ENCODE measurements at regions not wholly inside any gene's neighbourhood (a gene's known extent, or its start where the extent isn't known, plus 50 kb on each side); places are given as distances from the start of the nearest gene placed in this dataset.

GRCh38 chr9:108474356-108474755, 381.4 kb downstream of the ACTL7B start:
- TF ChIP-seq POLR2AphosphoS5 (IDR thresholded peaks at IDR 0.05; ENCODE audit: insufficient read depth in 1 of 2, low read depth in 1 of 2), result no peak
- no peak for TF ChIP-seq CTCF (IDR thresholded peaks at IDR 0.05)
- TF ChIP-seq POLR2A (IDR thresholded peaks at IDR 0.05), result no peak
- peak overlapping the region; percentile 64 for H3K27ac ChIP-seq
- peaks cover 59% of the 10 kb centered on the region for H3K4me1 ChIP-seq
- intact Hi-C loops (cut with DNase I), result no loop called here
- no peaks in the 10 kb centered on the region for H3K36me3 ChIP-seq
- H3K4me3 ChIP-seq, result no peak overlapping the region
- no peaks in the 10 kb centered on the region for H3K9me3 ChIP-seq
- DNase-seq (ENCODE audit: extremely low spot score in 2 of 2), result no peak
- no peaks in the 10 kb centered on the region for H3K27me3 ChIP-seq

- Histone ChIP-seq H3K4me1 (peaks cover 55% of the 10 kb centered on the region), H3K36me3 (no peaks in the 10 kb centered on the region), H3K27ac (peak overlapping the region; percentile 64), H3K9me3 (no peaks in the 10 kb centered on the region), H3K4me3 (no peak overlapping the region), H3K27me3 (no peaks in the 10 kb centered on the region)
- intact Hi-C loops (cut with DNase I), result no loop called here
- no peak for DNase-seq (ENCODE audit: extremely low spot score in 2 of 2)
- TF ChIP-seq CTCF (IDR thresholded peaks at IDR 0.05) (no peak), POLR2AphosphoS5 (IDR thresholded peaks at IDR 0.05; ENCODE audit: insufficient read depth in 1 of 2, low read depth in 1 of 2) (no peak), POLR2A (IDR thresholded peaks at IDR 0.05) (no peak)
Measured at GRCh38 chr9:108473209-108474112, 382.3 kb downstream of the ACTL7B start.

GRCh38 chr9:108469654-108470053, 386.1 kb downstream of the ACTL7B start:
- H3K27ac ChIP-seq, result no peak overlapping the region
- H3K9me3 ChIP-seq, result no peaks in the 10 kb centered on the region
- H3K4me3 ChIP-seq, result no peak overlapping the region
- DNase-seq (ENCODE audit: extremely low spot score in 2 of 2), result no peak
- TF ChIP-seq POLR2AphosphoS5 (IDR thresholded peaks at IDR 0.05; ENCODE audit: insufficient read depth in 1 of 2, low read depth in 1 of 2) (no peak), POLR2A (IDR thresholded peaks at IDR 0.05) (no peak), CTCF (IDR thresholded peaks at IDR 0.05) (no peak)
- H3K27me3 ChIP-seq, result no peaks in the 10 kb centered on the region
- intact Hi-C loops (cut with DNase I), result no loop called here
- no peaks in the 10 kb centered on the region for H3K36me3 ChIP-seq
- peaks cover 35% of the 10 kb centered on the region for H3K4me1 ChIP-seq

- no peak for DNase-seq (ENCODE audit: extremely low spot score in 2 of 2)
- no peaks in the 10 kb centered on the region for H3K36me3 ChIP-seq
- H3K27ac ChIP-seq, result no peak overlapping the region
- H3K27me3 ChIP-seq, result no peaks in the 10 kb centered on the region
- TF ChIP-seq POLR2A (IDR thresholded peaks at IDR 0.05) (no peak), POLR2AphosphoS5 (IDR thresholded peaks at IDR 0.05; ENCODE audit: insufficient read depth in 1 of 2, low read depth in 1 of 2) (no peak), CTCF (IDR thresholded peaks at IDR 0.05) (no peak)
- H3K9me3 ChIP-seq, result no peaks in the 10 kb centered on the region
- H3K4me3 ChIP-seq, result no peak overlapping the region
- intact Hi-C loops (cut with DNase I), result no loop called here
- peaks cover 24% of the 10 kb centered on the region for H3K4me1 ChIP-seq
Measured at GRCh38 chr9:108468364-108468763, 387.4 kb downstream of the ACTL7B start.

Measured in vagina (tissue), 2 donors.